PC-9 (cell line): ENCODE measurements at regions not wholly inside any gene's neighbourhood (a gene's known extent, or its start where the extent isn't known, plus 50 kb on each side); places are given as distances from the start of the nearest gene placed in this dataset.

Experiments used
- EZH2 ChIP-seq: fragments of 200-600 bp; sonication (generic); IDR thresholded peaks from 2 replicates; pipeline ENCODE4 v1.8.0; 2017; ENCODE audit warnings: antibody characterized with exemption, low read depth
- TF ChIP-seq, protein P1 (sequence below): fragments of 200-600 bp; sonication (generic); conservative IDR thresholded peaks from 2 replicates; pipeline ENCODE4 v1.6.1; 2017; ENCODE audit warnings: mixed run types, antibody characterized with exemption, mild to moderate bottlenecking, moderate library complexity

DNA sequence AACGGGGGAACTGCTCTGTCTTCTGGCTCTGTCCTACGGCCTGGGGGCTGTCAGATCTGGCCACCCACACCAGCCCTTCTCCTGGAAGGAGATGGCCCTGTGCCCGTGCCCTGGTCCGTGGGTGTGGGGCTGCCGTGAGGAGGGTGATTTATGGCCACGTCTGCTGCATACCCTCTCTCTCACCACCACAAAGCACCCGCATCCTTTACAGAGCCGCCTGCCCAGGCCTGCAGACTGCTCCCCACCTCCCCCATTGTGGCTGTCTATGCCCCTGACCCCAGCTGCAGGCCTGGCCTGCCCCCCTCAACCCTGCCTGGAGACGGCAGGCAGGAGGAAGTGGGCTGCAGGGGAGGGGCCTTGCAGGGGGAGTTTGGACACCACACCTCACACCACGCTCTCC lies 72.7 kb upstream of the GATA5 start:
- TF ChIP-seq, protein P1, sequence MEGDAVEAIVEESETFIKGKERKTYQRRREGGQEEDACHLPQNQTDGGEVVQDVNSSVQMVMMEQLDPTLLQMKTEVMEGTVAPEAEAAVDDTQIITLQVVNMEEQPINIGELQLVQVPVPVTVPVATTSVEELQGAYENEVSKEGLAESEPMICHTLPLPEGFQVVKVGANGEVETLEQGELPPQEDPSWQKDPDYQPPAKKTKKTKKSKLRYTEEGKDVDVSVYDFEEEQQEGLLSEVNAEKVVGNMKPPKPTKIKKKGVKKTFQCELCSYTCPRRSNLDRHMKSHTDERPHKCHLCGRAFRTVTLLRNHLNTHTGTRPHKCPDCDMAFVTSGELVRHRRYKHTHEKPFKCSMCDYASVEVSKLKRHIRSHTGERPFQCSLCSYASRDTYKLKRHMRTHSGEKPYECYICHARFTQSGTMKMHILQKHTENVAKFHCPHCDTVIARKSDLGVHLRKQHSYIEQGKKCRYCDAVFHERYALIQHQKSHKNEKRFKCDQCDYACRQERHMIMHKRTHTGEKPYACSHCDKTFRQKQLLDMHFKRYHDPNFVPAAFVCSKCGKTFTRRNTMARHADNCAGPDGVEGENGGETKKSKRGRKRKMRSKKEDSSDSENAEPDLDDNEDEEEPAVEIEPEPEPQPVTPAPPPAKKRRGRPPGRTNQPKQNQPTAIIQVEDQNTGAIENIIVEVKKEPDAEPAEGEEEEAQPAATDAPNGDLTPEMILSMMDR: no peak
- no peak for TF ChIP-seq EZH2
